Urothelium cell line (cell line): ENCODE measurements at regions not wholly inside any gene's neighbourhood (a gene's known extent, or its start where the extent isn't known, plus 50 kb on each side); places are given as distances from the start of the nearest gene placed in this dataset.
A peak's percentile ranks its signal among the peaks of the same experiment; 100 is the strongest.
"Not testable (repeated sequence)": the region's sequence is repeated elsewhere in the genome, so short reads cannot be mapped to it uniquely, and the experiment has no call there.

Experiments
- DNase-seq: peaks from one replicate; pipeline ENCODE4 v3.0.0; 2011; ENCODE audit warnings: low spot score, mixed read lengths
- FAIRE-seq: peaks from 2 replicates; lab custom pipeline; 2011; peaks lifted over from hg19 to GRCh38; lab: Jason Lieb, UNC

DNA sequence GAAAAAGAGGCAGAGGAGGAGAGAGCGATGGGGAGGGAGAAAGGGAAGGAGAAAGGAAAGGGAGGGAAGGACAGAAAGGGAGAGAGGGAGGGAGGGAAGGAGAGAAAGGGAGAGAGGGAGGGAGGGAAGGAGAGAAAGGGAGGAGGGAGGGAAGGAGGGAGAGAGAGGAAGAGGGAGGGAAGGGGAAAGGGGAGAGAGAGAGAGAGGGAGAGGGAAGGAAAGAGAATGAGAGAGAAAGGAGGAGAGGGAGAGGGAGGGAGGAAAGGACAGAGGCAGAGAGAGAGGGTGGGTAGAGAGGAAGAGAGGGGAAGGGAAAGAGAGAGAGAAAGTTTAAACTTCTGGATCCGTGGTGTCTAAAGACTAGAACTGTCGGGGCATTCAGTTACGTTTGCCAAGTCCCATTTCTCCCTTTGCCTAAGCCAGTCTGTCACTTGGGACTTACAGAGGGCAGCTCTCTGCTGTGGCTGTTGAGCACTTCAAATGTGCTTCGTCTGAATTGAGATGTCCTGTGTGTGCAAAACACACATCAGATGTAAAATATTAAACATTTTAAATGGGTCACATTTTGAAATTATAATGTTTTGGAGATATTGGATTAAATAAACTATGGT is 62.6 kb downstream of the PLXNA1 start:
- DNase-seq (no peak), FAIRE-seq (no peak)

DNA sequence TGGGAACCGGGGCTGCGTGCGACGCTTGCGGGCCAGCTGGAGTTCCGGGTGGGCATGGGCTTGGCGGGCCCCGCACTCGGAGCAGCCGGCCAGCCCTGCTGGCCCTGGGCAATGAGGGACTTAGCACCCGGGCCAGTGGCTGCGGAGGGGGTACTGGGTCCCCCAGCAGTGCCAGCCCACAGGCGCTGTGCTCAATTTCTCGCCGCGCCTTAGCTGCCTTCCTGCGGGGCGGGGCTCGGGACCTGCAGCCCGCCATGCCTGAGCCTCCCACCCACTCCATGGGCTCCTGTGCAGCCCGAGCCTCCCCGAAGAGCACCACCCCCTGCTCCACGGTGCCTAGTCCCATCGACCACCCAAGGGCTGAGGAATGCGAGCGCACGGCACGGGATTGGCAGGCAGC is 63.8 kb downstream of the PLXNA1 start:
- not testable (repeated sequence) for FAIRE-seq, DNase-seq

DNA sequence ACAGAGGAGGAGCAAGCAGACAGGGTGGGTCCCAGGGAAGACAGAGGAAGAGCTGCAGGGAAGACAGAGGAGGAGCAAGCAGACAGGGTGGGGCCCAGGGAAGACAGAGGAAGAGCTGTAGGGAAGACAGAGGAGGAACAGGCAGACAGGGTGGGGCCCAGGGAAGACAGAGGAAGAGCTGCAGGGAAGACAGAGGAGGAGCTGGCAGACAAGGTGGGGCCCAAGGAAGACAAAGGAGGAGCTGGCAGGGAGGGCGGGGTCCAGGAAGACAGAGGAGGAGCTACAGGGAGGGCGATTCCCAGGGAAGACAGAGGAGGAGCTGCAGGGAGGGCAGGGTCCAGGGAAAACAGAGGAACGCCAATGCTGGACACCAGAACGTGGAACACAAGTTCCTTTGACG is 66.5 kb downstream of the PLXNA1 start:
- DNase-seq = no peak
- FAIRE-seq = no peak

DNA sequence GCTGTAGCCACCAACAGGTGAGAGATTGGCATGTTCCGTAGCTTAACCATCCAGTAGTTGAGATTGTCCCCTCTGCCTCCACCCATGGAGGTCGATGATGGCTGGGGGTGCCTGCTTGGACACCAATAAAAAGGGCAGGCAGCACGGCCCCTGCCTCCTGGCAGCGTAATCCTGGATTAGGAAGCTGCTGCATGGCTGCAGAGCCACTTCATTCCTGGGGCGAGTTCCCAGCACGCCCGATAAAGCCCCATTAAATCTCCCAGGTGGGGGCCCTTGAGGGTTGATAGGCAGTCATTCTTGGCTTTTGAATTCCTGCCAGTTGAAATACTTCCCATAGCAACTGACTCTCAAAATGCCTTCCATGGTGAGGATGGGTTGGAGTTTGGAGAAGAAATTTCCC is 67.8 kb downstream of the PLXNA1 start:
- no peak for FAIRE-seq
- DNase-seq = no peak

DNA sequence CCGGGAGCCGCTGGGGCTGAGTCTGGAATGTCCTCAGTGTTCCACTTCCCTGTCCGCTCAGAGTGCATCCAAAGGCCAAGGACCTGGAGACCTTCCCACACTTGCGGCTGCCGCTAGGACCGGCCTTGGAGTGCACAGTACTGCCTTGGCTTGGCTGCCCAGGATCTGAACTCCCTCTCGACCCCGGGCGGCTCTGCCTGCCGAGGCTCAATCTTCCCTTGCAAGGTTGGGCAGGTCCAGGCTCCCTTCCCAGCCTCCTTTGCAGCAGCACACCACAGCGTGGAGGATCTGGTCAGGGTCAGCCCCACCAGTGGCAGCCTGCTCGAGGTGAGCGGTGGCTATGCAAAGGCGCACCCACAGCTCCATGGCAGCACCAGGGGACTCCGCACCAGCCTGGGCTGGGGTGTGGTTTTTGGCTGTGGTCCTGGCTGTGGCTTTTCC is 69.2 kb downstream of the PLXNA1 start:
- no peak for FAIRE-seq
- no peak for DNase-seq

DNA sequence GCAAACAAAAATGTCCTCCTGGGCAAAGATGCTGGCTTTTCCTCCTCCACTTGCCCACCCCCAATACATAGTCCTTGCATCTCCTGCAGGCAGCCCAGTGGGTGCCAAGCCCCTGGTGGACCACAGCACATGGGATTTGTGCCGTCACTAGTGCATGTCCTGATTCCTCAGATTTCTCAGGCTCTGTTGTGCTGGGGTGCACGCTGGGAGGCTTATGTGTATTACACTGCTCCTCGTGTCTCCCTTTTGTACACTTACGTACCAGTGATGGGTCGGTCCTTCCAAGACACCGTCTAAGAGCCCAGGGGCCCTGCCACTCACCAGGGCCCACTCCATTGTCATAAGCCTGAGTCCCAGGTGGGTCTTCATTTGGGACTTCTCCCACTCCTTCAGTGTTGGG is 70.1 kb downstream of the PLXNA1 start:
- FAIRE-seq = no peak
- DNase-seq = no peak

DNA sequence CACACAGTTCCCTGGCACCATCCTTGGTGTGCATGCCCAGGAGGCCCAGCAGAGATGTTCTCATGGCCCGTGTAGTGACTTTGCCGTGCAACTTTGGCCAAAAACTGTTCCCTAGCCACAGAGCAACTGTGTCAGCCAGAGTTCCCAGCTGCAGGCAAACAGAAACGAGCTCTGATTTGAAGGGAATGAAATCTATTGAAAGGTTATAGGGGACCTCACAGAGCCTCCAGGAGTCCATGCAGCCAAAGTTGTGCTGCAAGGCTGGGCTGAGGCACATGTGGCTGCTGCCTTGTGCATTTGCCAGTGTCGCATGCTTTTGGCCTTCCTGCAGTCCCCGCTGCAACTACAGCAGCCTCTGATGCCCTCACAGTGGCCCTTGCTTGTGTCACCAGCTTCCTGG is 70.5 kb downstream of the PLXNA1 start:
- FAIRE-seq = no peak
- DNase-seq = no peak

DNA sequence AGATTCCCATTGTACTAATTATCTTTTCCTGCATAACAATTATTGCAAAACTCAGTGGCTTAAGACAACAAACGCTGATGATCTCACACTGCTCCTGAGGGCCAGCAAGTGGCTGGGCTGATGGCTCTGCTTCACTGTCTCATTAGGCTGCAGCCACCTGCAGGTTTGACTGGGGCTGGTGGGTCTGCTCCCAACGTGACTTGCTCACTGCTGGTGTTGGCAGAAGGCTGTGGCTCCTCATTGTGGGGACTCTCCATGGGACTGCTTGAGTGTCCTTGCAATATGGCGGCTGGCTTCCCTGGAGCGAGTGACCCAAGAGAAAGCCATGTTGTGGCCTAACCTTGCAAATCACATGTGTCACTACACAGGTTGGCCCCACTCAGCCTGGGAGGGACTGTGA is 71.1 kb downstream of the PLXNA1 start:
- FAIRE-seq = no peak
- no peak for DNase-seq

DNA sequence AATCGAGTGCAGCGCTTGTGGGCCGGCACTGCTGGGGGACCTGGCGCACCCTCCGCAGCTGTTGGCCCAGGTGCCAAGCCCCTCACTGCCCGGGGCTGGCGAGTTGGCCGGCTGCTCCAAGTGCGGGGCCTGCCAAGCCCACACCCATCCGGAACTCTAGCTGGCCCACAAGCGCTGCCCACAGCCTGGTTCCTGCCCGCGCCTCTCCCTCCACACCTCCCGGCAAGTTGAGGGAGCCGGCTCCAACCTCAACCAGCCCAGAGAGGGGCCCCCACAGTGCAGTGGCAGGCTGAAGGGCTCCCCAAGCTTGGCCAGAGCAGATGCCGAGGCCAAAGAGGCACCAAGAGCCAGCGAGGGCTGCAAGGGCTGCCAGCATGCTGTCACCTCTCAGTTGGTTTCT is 73.4 kb downstream of the PLXNA1 start:
- no peak for DNase-seq
- FAIRE-seq = no peak

DNA sequence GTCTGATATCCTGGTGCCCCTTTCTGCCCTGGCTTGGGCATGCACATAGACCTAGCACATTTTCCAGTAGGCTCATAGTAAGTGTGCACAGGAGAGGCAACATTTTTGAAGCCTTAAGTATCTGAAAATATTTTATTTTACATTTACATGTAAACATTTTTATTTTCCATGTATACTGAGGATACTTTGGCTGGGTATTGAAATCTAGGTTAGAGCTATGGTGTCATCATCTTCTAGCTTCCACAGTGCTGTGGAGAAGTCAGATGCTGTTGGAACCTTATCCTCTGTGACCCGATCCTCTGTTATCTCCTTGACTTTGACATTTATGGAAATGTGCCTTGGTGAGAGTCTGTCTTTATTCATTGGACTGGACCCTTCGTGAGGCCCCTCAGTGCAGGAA is 74.1 kb downstream of the PLXNA1 start:
- FAIRE-seq (no peak), DNase-seq (no peak)

DNA sequence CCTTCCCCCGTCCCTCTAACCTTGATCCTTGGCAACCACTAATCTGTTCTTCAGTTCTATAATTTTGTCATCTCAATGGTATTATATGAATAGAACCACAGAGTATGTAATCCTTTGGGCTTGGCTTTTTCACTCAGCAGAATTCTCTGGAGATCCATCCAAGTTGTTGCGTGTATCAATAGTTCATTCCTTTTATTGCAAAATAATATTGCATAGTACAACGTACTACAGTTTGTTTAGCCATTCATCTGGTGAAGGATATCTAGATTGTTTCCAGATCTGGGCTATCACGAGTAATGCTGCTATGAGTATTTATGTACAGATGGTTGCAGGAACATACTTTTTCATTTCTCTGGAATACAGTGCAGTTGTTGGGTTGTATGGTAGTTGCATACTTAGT is 76.2 kb downstream of the PLXNA1 start:
- DNase-seq = no peak
- no peak for FAIRE-seq

DNA sequence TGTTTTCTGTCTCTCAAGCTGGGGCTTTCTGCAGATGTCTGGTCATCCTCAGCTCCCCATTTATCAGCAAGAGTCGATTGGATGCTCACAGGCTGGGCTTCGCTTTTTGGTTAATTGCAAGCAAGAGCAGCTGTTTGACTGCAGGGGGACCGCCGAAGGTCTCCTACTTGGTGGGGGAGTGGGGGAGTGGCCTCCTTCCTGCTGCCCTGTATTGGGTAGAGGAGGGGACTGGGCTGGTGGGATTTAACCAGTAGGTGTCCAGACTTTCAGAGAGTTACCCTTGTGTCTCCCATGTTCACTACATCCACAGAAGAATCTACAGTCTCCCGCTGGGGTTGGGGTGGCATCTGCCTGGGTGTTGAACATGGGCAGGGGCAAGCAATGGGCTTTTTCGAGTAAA is 78.7 kb downstream of the PLXNA1 start:
- no peak for DNase-seq

DNA sequence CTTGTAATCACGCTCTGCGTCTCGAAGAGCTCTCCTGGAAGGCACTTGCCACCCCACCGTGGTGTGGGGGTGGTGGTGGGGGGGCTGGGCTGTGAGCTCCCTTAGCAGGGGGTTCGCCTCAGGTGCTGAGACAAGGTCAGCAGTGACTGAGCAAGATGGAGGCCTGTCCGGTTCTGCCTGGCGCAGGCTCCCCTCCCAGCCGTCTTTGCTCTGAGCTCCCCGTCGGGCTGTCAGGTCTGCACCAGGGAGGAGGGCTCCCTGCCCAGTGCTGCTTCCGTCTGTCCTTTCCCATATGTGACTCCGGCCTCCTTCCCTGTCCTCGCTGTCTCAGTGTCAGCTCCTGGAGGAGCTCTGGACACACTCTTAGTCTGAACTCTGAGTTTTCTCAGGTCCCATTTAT is 80.0 kb downstream of the PLXNA1 start:
- FAIRE-seq (no peak), DNase-seq (no peak)

More for the DNA sequence above, 78.7 kb downstream of the PLXNA1 start:
- FAIRE-seq = no peak

DNA sequence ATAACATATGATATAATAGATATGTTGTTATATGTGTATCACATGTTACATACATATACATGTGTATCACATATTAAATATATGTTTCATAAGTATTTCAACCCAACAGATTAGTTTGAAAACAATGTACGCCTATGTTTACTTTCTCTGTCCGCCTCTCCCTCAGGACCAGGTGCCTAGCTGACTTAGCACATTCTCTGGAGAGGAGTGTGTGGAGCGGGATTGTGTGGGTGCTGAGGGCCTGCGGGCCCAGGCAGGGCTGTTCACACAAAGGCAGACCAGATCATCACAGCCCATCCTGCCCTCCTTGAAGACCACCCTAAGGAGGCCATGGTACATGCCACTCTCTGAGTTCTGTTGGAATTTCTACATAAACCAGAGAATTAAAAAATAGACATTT is 81.0 kb downstream of the PLXNA1 start:
- DNase-seq (no peak), FAIRE-seq (no peak)

DNA sequence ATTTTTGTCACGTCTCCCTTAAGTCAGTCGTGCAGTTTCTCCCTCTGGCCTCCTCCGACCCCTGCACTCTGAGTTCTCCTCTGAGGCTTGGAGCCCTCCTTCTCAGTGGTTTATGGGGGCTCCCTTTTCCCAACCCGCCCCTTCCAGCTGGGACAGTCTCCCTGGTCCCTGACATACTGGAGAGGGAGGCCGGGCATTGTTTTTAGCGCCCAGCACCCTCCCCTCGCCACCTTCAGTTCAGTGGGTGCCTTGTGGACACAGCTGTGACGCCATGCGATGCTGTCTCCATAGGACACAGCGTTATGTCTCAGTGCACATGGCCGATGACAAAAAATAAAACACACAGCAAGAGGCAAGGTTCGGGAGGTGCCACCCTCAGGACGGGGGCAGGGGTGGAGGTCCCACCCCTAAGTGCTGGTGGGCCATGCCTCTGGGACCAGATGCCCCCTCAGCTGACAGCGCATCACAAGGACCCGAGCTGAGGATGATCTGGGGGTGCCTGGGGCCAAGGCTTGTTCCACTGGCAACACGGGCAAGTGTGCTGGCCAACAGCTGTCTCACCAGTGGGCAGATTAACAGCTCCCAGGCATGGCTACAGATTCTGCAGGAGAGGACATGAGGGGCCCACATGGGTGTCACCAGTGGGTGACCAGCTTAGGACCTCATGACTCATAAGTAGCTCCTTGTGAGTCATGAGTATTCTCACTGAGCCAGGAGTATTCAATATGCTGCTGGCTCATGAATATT is 81.6 kb downstream of the PLXNA1 start:
- FAIRE-seq = no peak
- peak; percentile 53 for DNase-seq

DNA sequence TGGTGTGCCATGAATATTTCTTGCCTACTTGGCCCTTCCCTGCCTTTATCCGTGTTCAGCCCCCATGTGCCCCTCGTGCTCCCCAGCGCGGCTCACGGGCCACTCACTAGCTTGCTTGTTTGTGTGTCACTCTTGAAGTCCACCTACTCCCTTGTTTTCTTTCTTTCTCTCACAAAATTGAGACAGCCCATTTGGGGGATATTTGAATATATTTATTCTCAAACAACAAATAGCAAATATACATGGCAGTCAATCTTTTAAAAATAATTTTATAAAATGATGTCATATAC is 82.2 kb downstream of the PLXNA1 start:
- no peak for FAIRE-seq
- no peak for DNase-seq

DNA sequence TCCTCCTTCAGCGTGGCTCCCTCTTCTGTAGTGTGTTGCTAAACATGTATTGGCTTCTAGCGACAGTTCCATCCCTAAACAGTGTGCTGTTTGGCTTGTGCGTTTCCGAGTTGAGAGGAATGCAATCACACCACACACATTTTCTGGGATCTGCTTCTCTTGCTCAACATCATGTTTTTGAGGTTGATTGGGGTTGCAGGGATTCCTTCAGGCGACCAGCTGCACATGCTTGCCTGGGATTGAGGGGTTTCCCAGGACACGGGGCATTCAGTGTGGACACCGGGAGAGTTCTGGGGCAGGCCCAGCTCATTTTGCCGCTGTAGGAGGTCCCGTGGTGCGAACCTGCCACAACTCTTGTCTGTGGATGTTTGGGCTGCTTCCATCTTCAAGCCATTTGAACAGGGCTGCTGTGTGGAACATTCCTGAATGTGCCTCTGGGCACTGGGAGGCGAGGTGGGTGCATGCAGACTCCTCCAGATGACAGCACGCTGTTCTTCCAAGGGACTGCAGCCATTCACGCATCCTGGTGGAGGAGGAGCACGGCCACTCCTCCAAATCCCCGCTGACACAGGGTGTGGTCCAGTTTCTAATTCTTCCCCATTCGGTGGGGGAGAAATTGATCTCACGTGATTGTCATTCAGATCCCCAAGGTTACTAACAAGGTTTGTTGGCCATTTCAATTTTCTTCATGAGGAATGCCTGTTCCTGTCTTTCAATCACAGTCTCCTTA is 82.8 kb downstream of the PLXNA1 start:
- FAIRE-seq (no peak), DNase-seq (no peak)

DNA sequence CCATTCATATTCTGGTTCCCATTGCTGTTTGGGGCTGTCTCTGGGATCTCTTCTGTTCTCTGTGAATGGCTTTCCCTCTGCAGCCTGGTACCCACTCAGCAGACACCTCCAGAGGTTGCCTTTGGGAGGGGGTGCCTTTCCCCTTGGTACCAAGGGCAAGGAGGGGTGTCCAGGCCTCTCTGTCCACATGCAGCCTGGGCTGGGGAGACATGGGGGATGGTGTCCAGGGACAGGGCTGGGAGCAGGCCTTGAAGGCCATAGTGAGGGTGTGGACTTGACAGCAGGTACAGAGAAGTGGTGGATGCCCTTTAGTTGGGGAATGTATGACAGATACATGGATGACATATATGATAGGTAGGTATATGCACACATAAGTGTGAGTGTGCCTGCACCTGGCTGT is 83.7 kb downstream of the PLXNA1 start:
- FAIRE-seq = no peak
- no peak for DNase-seq

DNA sequence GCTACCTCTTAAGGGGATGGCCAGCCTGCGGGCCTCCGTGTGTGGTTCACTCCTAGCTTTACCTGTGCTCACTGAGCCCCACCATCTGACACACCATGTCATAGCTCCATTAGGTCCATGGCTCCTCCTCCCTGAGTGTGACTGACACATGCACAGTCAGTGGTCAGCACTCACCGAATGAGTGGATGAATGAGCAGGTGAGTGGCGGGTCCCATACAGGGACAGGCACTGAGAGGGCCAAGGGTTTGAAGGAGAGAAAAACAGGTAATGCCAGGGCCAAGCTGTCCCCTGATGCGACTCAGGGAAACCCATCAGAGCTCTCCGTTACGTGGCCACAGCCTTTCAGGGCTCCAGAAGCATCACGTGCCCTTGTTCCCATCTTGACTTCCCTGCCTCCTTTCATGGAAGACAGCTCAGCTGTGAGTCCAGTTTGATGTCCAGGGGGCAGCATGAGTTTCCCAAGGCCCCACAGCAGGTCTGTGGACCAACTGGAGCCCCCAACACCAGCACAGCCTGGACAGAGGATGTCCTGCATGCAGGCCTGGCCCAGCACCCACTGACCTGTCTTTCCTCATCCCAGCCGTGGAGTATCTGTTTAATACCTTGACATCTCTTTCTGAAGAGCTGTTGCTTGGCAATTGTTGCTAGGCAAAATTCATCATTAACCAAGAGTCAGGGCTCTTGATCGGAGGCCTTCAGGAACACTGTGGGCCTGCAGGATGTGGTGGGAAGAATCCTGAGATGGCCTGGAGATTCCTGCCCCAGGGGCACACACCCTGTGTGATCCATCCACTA is 84.4 kb downstream of the PLXNA1 start:
- FAIRE-seq (no peak), DNase-seq (no peak)

DNA sequence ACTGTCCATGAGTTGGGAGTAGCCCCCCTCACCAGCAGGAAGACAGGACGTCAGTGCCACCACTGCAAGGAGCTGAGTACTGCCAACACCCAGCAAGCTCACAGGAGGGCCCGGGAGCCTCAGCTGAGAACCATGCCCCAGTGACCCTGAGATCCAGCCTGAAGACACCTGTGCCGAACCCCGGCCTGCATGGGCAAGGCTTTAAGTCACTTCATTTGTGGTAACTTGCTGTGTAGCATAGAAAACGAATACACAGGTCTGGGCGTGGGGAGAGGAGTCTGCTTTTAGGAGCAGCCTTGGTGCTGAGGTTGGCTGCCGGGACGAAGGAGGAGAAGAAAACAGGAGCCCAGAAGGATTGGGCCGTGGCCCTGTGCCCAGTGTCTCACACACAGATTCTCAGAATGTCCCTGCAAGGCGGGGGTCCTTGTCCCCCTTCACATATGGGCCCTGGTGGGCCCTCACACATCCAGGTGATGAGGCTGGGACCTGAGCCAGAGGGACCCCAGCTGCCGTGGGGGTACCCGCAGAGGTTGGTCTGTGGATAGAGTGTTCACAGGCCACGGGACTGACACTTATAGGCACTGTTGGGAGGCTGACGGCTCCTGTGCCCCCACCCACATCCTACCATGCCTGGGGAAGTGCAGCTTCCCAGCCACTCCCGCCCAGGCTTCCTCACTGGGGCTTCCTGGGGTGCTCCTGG is 85.3 kb downstream of the PLXNA1 start:
- FAIRE-seq = no peak
- DNase-seq = no peak

DNA sequence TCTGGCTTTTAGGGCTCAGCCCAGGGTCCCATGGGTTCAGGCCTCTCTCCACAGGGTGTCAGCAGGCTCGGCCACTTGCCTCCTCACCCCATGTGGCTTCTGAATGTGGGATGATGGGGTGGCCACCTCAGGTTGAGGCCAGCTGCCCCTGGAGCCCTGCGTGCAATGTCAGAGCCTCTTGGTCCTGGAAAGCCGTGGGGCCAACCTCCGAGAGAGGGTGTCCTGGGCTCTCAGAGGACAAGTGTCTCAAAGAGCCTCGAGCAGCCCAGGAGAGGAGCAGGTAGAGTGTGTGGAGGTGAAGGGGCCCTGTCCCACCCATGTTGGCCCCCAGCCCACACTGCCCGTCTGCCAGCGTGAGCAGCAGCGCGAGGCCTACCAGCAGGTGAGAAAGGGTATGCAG is 86.0 kb downstream of the PLXNA1 start:
- DNase-seq = no peak
- no peak for FAIRE-seq
